Fibroblast of villous mesenchyme (primary cell): ENCODE measurements at regions not wholly inside any gene's neighbourhood (a gene's known extent, or its start where the extent isn't known, plus 50 kb on each side); places are given as distances from the start of the nearest gene placed in this dataset.

Experiments used
- DNase-seq: peaks from one replicate; pipeline ENCODE4 v3.0.0-alpha.2; 2010; ENCODE audit warnings: low read depth
- H3K4me3 ChIP-seq: 2 replicates; pipeline ENCODE4 v1.5.1; 2011; ENCODE audit warnings: low read depth, mild to moderate bottlenecking, low read length
- CTCF ChIP-seq: IDR thresholded peaks from 2 replicates; pipeline ENCODE4 v1.5.1; 2012; ENCODE audit warnings: low read depth, mild to moderate bottlenecking, low read length; ENCODE audit not compliant: insufficient read depth

GRCh38 chr1:98045211-98045766, 124.5 kb upstream of the DPYD start:
- peak; percentile 16 for DNase-seq
- no peak for TF ChIP-seq CTCF
- peak overlapping the region; percentile 66 for H3K4me3 ChIP-seq

GRCh38 chr1:98044766-98045165, 123.9 kb upstream of the DPYD start:
- no peak for TF ChIP-seq CTCF
- H3K4me3 ChIP-seq, result peak overlapping the region; percentile 66
- DNase-seq, result no peak

- no peak for DNase-seq
- no peak for TF ChIP-seq CTCF
- no peak overlapping the region for H3K4me3 ChIP-seq
These were observed 123.3 kb upstream of the DPYD start for GRCh38 chr1:98044071-98044697.

GRCh38 chr1:98035602-98036002, 114.8 kb upstream of the DPYD start:
- no peak overlapping the region for H3K4me3 ChIP-seq
- DNase-seq, result no peak
- no peak for TF ChIP-seq CTCF

GRCh38 chr1:98034505-98034904, 113.7 kb upstream of the DPYD start:
- TF ChIP-seq CTCF, result no peak
- H3K4me3 ChIP-seq, result no peak overlapping the region
- DNase-seq, result no peak

GRCh38 chr1:98032958-98033357, 112.1 kb upstream of the DPYD start:
- no peak for DNase-seq
- H3K4me3 ChIP-seq, result no peak overlapping the region
- TF ChIP-seq CTCF, result no peak

- TF ChIP-seq CTCF, result no peak
- DNase-seq, result no peak
- no peak overlapping the region for H3K4me3 ChIP-seq
These were observed 110.1 kb upstream of the DPYD start for GRCh38 chr1:98030976-98031375.
